ENCODE measurements at regions not wholly inside any gene's neighbourhood (a gene's known extent, or its start where the extent isn't known, plus 50 kb on each side); places are given as distances from the start of the nearest gene placed in this dataset.

DNA sequence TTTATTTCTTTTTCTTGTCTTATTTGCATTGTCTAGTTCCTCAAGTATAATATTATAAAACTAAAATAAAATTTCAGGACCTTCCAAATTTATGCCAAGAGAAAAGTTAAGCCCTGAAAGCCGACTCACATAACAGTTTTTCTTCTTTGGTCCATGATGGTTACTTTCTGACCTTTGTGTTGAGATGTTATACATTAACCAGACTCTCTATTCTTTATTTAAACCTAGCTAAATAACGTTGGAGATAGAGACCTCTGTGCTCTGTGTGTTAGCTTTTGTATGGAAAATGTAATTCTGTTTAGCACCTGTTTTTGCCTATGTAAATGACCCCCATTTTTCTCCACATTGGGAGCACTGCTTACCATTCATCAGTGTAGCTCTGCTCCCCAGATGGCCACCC lies 352.4 kb downstream of the CD109 start:
- Histone ChIP-seq H3K4me2 (ENCODE audit: low read length) (no peak overlapping the region), H3K27me3 (ENCODE audit: low read length) (no peaks in the 10 kb centered on the region), H2AFZ (ENCODE audit: low read length) (no peak overlapping the region), H3K9me3 (ENCODE audit: low read length) (no peaks in the 10 kb centered on the region), H3K9me2 (replicated peaks; ENCODE audit: low read length) (no peaks in the 10 kb centered on the region), H3K4me3 (ENCODE audit: low read length) (no peak overlapping the region), H3K9ac (ENCODE audit: low read length) (no peak overlapping the region), H3K4me1 (ENCODE audit: insufficient read depth, low read length) (peaks cover 6% of the 10 kb centered on the region), H3K79me2 (ENCODE audit: low read length) (no peaks in the 10 kb centered on the region), H3F3A (ENCODE audit: low read length, unreplicated experiment) (no peaks in the 10 kb centered on the region), H3K36me3 (ENCODE audit: low read depth, low read length) (no peaks in the 10 kb centered on the region), H4K20me1 (ENCODE audit: low read length) (no peaks in the 10 kb centered on the region), H3K27ac (ENCODE audit: low read length) (no peak overlapping the region)
- TF ChIP-seq EZH2phosphoT487 (IDR thresholded peaks at IDR 0.05; ENCODE audit: borderline replicate concordance, low read length): no peak
- TF ChIP-seq EZH2 (IDR thresholded peaks at IDR 0.05; ENCODE audit: low read length, unreplicated experiment): no peak
- TF ChIP-seq, protein P1, sequence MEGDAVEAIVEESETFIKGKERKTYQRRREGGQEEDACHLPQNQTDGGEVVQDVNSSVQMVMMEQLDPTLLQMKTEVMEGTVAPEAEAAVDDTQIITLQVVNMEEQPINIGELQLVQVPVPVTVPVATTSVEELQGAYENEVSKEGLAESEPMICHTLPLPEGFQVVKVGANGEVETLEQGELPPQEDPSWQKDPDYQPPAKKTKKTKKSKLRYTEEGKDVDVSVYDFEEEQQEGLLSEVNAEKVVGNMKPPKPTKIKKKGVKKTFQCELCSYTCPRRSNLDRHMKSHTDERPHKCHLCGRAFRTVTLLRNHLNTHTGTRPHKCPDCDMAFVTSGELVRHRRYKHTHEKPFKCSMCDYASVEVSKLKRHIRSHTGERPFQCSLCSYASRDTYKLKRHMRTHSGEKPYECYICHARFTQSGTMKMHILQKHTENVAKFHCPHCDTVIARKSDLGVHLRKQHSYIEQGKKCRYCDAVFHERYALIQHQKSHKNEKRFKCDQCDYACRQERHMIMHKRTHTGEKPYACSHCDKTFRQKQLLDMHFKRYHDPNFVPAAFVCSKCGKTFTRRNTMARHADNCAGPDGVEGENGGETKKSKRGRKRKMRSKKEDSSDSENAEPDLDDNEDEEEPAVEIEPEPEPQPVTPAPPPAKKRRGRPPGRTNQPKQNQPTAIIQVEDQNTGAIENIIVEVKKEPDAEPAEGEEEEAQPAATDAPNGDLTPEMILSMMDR (conservative IDR thresholded peaks at IDR 0.05; ENCODE audit: low read depth, low read length): no peak
- ATAC-seq (no peak), DNase-seq (no peak)
- ChIA-PET CTCF (no interaction called here), POLR2A (ENCODE audit: unreplicated experiment) (no interaction called here)
- intact Hi-C loops (cut with micrococcal nuclease): no loop called here
- no TSS peak for BruUV-seq (replicated peaks)

DNA sequence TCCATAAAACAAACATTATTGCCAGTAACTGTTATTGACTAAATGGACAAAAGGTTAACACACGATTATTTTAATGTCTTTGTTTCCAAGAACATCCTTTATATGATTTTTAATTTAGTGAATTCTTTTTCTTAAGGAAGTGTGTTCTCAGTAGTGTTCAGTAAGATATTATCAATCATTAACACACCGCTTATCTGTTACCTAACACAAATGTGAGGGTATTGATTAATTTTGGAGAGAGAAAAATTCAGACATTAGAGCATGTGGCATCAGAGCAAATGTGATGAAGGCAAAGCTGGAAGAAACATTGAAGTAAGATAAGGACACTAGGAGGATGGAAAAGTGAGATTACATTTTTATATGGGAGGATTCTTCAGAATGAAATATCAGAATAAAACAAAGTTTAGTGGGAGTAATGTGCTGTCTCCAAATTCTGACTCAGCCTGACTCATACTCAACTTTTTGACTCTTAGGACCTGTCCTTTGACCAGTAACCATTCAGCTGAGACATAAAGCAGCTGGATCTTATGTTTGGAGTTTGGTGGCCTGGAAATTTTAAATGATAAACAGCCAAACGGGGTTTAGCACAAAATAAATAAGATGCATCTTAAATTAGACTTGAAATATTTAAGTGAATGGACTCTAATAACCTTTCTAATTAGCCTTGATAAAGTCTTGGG lies 348.6 kb downstream of the CD109 start:
- Histone ChIP-seq H2AFZ (ENCODE audit: low read length) (no peak overlapping the region), H3K4me3 (ENCODE audit: low read length) (no peak overlapping the region), H3K79me2 (ENCODE audit: low read length) (no peaks in the 10 kb centered on the region), H3K4me1 (ENCODE audit: insufficient read depth, low read length) (peaks cover 6% of the 10 kb centered on the region), H3F3A (ENCODE audit: low read length, unreplicated experiment) (no peaks in the 10 kb centered on the region), H3K36me3 (ENCODE audit: low read depth, low read length) (no peaks in the 10 kb centered on the region), H3K4me2 (ENCODE audit: low read length) (no peak overlapping the region), H3K9me2 (replicated peaks; ENCODE audit: low read length) (no peaks in the 10 kb centered on the region), H3K27ac (ENCODE audit: low read length) (no peak overlapping the region), H3K27me3 (ENCODE audit: low read length) (no peaks in the 10 kb centered on the region), H3K9ac (ENCODE audit: low read length) (no peak overlapping the region), H4K20me1 (ENCODE audit: low read length) (no peaks in the 10 kb centered on the region), H3K9me3 (ENCODE audit: low read length) (no peaks in the 10 kb centered on the region)
- no TSS peak for BruUV-seq (replicated peaks)
- ChIA-PET CTCF (no interaction called here), POLR2A (ENCODE audit: unreplicated experiment) (no interaction called here)
- DNase-seq (peak; percentile 42), ATAC-seq (no peak; the same call in 1 of the 2 replicates)
- TF ChIP-seq EZH2 (IDR thresholded peaks at IDR 0.05; ENCODE audit: low read length, unreplicated experiment) (no peak), EZH2phosphoT487 (IDR thresholded peaks at IDR 0.05; ENCODE audit: borderline replicate concordance, low read length) (no peak)
- TF ChIP-seq, protein P1 (conservative IDR thresholded peaks at IDR 0.05; ENCODE audit: low read depth, low read length): no peak
- intact Hi-C loops (cut with micrococcal nuclease): no loop called here

DNA sequence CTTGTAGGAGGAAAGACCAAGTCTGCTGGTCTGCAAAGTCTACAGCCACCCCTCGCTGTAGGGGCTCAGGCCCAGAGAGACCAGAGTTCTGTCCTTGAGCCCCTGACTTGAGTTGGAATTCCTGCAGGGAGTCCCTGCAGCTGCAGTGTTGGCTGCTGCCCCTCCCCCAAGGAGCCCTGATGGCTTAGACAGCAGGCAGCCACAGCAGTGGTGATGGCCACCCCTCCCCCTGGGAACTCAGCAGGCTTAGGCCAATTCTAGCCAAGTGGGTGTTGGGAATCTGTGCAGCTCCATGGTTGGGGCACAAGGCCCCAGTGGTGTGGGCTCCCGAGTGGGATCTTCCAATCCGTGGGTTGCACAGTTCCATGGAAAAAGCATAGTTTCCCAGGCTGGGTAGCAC lies 345.4 kb downstream of the CD109 start:
- ChIA-PET POLR2A (ENCODE audit: unreplicated experiment) (no interaction called here), CTCF (no interaction called here)
- H3F3A ChIP-seq (ENCODE audit: low read length, unreplicated experiment): no peaks in the 10 kb centered on the region
- BruUV-seq (replicated peaks): no TSS peak
- intact Hi-C loops (cut with micrococcal nuclease): no loop called here
- no peak overlapping the region for H3K4me3 ChIP-seq (ENCODE audit: low read length)
- no peak overlapping the region for H3K27ac ChIP-seq (ENCODE audit: low read length)
- no peak overlapping the region for H3K9ac ChIP-seq (ENCODE audit: low read length)
- no peak for ATAC-seq
- TF ChIP-seq EZH2phosphoT487 (IDR thresholded peaks at IDR 0.05; ENCODE audit: borderline replicate concordance, low read length) (no peak), EZH2 (IDR thresholded peaks at IDR 0.05; ENCODE audit: low read length, unreplicated experiment) (no peak)
- TF ChIP-seq, protein P1 (conservative IDR thresholded peaks at IDR 0.05; ENCODE audit: low read depth, low read length): no peak
- no peaks in the 10 kb centered on the region for H3K79me2 ChIP-seq (ENCODE audit: low read length)
- H3K27me3 ChIP-seq (ENCODE audit: low read length): no peaks in the 10 kb centered on the region
- H3K9me3 ChIP-seq (ENCODE audit: low read length): no peaks in the 10 kb centered on the region
- H3K4me1 ChIP-seq (ENCODE audit: insufficient read depth, low read length): peaks cover 6% of the 10 kb centered on the region
- no peak overlapping the region for H3K4me2 ChIP-seq (ENCODE audit: low read length)
- H3K9me2 ChIP-seq (replicated peaks; ENCODE audit: low read length): no peaks in the 10 kb centered on the region
- no peaks in the 10 kb centered on the region for H4K20me1 ChIP-seq (ENCODE audit: low read length)
- no peaks in the 10 kb centered on the region for H3K36me3 ChIP-seq (ENCODE audit: low read depth, low read length)
- no peak for DNase-seq
- H2AFZ ChIP-seq (ENCODE audit: low read length): no peak overlapping the region
